ENCODE measurements at regions not wholly inside any gene's neighbourhood (a gene's known extent, or its start where the extent isn't known, plus 50 kb on each side); places are given as distances from the start of the nearest gene placed in this dataset.
"Not testable (repeated sequence)": the region's sequence is repeated elsewhere in the genome, so short reads cannot be mapped to it uniquely, and the experiment has no call there.

DNA sequence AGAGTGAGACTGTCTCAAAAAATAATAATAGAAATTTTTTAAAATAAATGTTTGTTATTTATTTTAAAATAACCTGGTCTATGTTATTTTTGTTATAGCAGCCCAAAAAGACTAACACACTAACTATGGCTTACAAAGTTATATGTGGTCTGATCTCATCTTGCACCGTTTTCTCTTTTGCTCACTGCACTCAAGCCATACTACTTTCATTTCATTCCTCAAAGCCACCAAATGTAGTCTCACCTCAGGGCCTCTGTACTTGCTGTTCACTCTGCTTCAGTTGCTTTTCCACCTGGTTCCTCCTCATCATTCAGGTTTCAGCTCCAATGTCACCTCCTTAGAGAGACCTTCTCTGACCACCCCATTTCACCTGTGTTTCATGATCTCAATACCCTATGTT, 55.2 kb upstream of the MDM1 start:
- no peak for DNase-seq

DNA sequence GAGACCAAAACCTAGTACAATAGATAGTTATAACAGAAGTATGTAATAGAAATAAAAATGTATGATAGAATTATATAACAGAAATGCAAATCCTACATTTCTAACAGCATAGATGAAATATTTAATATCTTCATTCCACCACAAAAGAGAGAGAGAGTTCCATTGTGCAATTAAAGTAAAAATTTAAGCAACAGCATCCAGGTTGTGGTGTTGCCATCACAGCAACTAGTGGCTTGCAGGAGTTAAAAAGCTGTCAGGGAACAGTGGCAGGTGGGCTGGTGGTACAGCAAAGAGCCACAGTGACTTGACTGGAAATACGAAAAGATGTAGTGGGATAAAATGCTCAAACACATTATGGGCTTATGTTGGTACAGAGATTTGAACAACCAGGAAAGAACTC, 57.1 kb upstream of the MDM1 start:
- no peak for DNase-seq

DNA sequence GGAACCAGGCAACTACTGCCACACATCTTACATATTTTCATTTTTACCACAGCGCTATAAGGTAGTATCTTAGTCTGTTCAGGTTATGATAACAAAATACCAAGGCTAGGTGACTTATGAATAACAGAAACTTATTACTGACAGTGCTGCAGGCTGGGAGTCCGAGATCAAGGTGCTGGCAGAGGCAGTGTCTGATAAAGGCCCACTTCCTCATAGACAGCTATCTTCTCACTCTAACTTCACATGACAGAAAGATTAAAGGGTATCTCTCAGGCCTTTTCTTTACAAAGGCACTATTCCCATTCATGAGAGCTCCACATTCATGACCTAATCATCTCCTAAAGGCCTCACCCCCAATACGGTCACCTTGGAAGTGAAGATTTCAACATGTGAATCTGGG, 59.8 kb upstream of the MDM1 start:
- no peak for DNase-seq

DNA sequence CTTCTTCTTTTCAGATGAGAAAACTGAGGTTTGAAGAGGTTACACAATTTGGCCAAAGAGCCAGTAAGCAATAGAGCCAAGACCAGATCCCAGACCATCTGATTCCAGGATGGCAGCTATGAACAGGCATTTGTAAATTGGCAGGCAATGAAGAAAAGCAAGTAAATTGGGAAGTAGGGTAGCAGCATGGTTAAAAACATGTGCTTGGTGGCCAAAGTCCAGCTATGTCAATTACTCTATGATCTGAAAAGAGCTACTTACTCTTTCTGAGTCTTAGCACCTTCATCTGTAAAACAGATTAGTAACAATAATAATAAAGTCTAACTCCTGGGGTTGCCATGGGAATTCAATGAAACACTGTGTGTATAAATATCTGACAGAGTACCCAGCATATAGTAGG, 60.2 kb upstream of the MDM1 start:
- DNase-seq = no peak

DNA sequence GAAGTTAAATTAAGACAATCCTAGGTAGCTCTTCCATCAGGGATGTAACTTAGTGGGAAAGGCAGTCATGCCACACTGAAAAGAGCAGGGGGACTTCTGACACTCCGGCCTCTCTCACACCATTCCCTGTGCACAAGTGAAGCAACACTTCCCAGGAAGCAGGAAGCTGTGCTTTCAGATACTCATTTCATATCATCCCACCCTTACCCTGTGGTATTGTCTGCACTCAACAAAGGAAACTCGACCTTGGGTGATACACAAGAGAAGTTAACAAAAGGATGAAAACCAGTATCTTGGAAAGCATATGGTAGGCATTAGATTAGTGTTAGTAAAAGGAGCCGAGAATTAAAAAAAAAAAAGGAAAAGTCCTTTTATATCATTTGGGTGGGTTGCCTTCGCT, 61.3 kb upstream of the MDM1 start:
- DNase-seq = no peak

DNA sequence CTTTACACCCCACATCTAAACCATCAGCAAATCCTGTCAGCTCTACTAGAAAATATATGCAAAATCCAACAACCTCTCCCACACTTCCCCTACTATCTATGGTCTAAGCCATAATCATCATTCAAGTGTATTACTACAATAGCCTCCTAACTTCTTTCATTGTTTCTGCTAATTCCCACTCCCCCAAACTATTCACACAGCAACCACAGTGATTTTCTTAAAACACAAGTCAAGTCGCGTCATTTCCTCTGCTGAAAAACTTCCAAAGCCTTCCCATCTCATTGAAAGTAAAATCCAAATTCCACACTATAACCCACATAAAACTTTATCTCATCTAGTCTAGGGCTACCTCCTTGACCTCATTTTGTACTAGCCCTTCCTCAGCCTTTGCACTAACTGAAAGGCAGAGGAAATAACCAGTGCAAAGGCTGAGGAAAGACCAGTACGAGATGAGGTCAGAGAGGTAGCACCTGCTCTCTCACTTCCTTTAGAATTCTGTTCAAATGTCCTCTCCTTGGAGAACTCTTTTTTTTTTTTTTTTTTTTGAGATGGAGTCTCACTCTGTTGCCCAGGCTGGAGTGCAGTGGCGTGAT, 65.5 kb upstream of the MDM1 start:
- DNase-seq = no peak

DNA sequence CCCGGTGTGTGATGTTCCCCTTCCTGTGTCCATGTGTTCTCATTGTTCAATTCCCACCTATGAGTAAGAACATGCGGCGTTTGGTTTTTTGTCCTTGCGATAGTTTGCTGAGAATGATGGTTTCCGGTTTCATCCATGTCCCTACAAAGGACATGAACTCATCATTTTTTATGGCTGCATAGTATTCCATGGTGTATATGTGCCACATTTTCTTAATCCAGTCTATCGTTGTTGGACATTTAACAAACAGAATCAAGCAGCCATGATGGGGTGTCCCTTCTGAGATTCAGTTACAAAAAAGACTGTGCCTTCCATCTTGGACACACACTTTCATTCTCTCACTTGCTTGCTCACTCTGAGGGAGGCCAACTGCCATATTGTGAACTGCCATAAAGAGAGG, 66.5 kb upstream of the MDM1 start:
- DNase-seq = not testable (repeated sequence)

DNA sequence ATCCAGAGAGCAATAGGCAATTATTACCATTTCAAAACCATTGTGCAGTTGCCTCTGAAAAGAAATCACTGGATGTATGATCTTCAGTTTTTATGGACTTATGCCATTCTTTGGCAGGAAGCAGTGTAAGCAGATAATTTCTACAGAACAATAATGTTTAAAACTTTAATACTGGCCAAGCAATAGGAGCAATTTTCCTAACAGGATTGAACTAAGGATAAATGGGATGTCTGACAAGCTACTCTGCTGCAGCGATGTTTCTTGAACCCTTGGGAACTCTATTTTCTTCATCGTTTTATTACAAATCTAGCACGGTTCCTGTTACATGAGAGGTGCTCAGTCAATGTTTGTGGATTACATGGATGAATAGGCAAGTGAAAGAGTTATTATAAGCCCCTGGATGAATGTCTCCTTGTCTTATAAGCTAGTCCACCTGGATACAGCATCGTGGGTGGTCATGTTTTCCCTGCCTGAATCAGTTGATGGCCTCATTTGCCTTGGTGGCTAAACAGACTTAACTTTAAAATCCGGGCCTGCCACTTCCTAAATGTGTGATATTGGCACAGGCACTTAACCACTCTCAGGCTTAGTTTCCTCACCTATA, 68.2 kb upstream of the MDM1 start:
- DNase-seq = no peak

DNA sequence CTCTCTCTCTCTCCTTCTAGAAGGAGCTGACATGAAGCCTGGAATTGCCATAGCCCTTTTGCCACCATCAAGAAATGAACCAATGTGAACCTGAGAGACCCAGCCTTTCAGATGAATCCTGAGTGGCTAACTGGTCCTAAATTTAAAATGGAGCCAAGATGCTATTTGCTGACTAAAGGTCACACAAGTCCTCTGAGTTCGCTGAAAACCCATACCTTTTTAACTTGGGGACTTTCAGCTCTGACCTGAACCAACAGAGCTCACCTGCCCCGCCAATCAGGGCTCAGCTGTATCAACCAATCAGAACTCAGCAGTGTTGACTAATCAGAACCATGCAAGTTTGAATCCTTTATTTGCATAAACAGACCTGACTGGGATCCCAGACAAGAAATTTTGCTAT, 70.3 kb upstream of the MDM1 start:
- DNase-seq = no peak

DNA sequence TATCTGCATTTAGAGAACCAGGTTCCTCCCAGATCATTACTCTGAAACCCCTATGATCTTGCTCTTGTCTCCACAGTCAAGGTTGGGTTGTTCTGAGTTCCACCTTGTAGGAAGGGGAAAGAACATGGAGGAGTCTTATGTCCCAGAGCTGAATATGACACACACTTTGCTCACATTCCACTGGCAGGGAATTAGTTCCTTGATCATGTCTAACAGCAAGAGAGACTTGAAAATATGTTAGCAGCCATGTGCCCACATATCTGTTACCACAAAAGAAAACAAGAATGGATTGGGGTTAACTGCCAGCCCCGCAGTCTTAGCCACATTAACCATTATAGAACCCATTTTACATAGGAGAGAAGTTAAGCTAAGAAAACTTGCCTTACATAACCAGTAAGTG, 71.1 kb upstream of the MDM1 start:
- no peak for DNase-seq

DNA sequence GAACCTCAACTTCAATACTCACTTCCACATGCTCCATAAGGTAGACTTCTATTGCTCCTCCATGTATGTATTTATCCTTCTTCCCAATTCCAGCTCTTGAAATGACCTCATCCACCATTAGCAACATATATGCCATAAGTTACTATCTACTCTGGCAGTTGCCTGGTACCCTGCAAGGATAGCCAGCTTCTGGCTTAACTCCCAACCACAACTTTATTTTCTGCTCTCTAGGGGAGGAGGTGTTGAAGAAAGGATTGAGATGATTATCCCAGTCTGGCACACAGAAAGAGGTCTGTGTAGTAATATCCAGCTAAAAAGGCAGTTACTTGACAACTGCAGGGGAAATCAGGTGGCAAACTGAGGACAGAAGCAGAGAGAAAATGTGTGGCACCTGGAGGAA, 71.5 kb upstream of the MDM1 start:
- DNase-seq = no peak

DNA sequence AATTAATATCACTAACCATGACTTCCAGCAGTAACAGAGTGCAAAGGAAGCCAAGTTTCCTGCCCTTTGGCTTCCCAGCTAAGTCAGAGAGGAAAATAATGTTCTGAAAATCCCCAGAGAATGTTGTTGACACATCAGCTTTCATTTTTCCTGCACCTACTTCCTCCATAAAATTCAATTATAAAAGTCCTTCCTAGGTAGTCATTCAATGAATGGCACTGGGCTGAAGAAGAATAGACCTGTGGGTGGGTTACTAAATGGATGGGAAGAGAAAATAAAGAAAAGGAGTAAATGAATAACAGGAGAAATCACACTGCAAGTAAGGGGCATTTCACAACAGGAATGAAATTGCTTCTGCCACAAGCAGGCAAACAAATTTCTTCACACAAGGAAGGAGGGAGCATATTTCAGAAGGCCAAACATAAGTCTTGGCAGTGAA, 73.2 kb upstream of the MDM1 start:
- peak; percentile 23 to 26 for DNase-seq

DNA sequence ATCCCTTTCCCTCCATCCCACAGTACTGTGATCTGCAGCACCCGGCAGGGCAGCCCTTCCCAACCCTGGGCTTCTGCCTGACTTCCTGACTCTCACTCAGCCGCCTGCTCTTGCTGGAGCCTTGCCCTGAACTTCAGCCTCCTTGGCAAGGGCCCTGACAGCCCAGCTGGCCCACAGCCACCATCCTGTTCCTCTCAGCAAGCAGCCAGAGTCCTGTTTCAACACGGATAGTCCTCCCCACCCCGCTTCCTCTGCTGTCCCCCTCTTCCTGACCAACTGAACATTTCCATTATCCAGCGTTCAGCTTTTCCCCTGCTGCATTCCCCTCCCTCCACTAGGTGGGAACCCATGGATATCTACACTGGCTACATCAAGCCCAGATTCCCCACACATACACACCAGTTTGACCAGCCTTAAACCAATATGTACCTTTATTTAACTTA, 74.0 kb upstream of the MDM1 start:
- DNase-seq = peak; percentile 86 to 87

DNA sequence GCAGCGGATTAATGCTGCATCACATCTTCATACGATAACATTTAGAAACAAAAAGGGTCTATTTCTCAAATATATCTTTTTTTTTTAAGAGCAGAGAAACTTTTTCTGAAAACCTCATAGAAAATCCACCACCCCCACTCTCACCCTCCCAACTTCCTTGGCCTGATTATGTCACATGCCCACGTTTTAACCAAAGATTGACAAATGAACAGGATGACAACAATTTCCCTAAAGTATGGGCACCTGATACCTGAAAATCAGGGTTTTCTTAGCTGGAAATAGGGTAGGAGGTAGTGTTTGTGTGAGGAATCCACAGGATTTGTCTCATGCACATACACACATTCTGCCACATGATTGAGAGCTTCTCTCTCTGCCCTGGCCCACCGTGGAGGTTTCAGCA, 74.7 kb upstream of the MDM1 start:
- DNase-seq = peak in 1 of 2 donors; percentile 20

DNA sequence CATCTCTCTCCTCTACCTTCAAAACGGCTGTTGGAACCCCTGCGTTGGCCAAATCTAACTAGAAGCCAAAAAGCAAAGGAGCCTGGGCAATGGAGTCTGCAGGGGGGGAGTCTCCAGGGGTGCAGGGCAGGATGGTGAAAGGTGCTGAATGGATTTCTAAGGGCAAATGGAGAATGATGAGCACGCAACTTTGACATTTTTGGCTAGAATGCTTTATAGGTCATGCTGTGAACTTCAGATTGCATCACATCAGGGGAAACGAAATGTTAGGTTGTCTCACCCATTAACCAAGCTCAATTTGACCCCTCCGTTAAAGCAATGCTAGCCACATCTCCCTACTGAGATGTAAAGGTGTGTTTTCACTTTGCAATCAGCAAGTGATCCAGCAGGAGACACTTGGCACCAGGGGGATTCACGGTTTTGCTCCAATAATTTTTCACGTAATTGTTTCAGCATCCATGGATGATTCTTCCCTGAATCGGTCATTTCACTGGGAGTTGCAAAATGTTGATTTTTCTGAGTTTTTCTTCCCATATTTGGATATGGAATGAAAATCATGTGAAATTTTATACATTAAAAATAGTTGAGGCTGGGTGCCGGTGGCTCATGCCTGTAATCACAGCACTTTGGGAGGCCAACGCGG, 78.0 kb upstream of the MDM1 start:
- no peak for DNase-seq

DNA sequence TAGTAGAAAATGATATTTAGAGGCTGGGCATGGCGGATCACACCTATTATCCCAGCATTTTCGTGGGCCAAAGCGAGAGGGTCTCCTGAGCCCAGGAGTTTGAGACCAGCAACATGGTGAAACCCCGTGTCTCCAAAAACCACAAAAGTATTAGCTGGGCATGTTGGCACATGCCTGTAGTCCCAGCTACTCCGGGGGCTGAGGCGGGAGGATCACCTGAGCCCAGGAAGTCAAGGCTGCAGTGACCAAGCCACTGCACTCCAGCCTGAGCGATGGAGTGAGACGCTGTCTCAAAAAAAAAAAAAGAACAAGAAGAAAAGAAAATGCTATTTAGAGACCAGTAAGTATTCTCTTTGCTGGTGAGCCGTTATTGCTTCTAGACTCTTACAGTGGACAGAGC, 79.2 kb upstream of the MDM1 start:
- DNase-seq = no peak

DNA sequence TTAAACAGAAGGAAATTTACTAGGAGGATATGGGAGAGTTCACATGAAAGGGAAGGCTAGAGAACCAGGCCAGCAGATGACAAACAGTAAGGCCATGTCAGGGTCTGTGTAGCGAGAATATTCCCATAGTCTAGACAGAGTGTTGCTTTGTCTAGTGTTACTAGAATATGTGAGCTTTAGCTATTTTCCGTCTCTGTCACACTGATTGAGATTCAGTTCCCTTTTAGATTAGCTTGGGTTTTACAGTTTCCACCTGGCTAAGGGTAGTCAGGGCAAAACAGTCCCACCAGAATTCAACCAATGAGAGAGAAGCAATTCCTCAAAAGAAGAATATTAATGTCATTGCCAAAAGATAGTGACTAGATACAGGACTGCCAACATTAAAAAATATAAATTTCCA, 82.8 kb upstream of the MDM1 start:
- no peak for DNase-seq

DNA sequence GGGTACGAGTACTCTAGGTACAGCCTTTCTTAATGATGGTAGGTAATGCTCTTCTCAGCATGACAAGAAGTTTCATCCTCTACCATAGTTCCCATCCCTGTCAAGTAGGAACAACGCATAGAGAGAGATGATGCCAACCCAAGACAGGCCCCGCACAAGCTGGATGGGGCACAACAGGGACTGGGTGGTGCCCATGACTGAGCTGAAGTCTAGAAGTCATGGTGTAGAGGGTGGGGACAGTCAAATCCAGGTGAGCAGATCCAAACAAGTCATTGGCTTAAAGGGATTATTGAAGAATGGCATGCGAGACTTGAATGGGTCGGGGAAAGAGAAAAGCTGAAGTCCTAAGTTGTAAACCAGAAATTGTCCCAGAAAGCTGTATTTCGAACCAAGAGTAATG, 84.2 kb upstream of the MDM1 start:
- DNase-seq = no peak

DNA sequence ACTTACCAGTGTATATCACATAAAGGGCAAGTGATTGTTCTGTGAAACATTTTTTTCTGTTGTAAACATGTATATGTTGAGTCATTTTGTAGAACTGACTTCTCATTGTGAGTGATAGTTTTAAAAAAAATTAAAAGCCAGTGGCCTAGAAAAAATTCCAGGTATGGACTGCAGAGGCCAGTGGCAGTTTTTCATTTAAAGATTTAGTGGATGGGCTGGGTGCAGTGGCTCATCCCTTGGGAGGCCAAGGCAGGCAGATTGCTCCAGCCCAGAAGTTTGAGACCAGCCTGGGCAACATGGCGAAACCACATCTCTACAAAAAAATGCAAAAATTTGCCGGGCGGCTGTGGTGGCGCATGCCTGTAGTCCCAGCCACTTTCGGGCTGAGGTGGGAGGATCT, 84.7 kb upstream of the MDM1 start:
- DNase-seq = no peak

DNA sequence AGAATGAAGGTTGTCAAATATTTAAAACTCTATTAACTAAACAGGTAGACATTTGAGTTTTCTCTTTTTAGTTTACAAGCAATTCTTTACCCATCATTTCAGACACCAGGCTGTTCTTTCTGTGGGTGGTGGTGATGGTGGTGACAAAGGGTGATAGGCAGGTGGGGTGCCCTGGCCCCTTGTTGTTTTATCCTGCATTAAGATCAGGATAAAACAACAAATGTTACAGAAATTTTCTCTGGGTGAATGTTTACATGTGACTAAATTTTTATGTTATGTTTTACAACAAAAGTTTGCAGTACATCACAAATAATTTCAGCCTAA, 85.9 kb upstream of the MDM1 start:
- DNase-seq = no peak

DNA sequence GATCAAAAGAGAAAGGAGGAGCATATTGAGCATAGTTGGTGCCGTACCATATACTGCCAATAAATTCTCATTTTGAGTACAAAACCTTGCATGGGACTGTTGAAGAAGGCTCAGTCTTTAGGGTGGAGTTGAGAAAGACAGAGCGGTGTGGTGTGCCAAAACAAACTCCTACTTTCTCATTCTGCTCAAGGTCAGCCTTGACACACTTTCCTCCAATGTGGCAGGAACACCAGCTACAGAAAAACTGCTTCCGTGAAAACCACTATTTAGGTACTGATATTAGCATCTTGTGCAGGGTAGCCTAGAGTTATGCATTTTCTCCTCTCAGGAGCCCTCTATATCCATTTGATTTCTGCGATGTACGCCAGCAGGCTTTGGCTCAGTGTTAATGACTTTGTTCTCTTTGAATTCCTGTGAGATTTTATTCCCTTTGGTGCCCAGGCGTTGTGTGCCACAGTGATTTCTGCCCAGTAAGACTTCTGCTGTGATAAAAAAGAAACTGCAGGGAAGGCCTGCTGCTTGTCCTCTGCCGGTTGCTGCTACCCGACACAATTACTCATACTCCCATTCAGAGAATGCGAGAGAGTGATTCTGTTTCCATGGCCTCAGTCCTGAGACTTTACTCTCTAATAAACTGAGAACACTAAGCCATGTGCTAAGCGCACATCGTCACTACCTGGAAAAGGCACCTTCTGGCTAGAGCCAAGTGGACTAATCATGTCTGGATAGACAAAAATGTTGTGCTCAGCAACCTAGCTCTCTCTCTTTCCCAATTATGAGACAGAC, 88.3 kb upstream of the MDM1 start:
- DNase-seq = no peak

DNA sequence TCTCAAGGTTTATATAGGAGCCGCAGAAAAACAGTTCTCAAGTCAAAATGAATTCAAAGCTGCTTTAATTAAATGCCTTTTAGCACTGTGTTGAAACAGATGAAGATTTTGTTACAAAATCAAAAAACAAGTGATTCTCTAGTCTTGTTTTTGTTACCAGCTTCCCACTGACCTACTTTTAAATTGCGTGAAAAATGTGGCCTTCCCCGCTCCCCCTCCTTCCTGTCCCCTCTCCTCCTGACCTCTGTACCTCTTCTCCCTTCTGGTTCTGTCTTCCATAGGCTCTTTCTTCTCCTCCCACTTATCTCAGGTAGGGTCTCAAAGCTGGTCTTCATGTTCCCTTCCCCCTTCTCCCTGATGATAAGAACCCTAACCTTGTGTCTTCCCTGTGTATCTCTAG, 90.0 kb upstream of the MDM1 start:
- DNase-seq = no peak

DNA sequence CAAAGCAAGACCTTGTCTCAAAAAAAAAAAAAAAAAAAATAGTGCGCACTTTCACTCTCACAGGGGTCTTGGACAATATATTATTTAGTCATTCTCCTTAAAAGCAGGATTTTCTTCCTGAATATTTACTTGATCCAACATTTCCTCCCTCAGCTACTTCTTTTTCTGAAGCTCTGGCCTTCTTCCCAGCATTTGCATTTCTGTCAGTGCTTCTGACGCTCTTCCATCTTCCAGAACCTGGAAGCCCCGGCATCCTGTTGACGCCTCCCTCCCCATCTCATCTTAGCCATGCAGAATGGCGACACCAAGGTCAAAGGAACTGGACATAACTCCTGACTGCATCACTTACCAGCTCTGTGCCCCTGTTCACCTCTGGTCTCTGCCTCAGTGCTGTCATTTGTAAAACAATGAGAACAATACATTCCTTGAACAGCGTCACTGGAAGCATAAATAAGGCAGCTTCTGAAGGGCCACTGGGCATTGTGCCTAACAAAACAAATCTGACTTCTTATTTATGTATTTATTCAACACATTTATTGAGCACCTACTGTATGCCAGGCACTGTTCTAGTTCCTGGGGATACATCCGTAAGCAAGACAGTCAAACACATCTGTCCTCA, 90.9 kb upstream of the MDM1 start:
- DNase-seq = no peak

DNA sequence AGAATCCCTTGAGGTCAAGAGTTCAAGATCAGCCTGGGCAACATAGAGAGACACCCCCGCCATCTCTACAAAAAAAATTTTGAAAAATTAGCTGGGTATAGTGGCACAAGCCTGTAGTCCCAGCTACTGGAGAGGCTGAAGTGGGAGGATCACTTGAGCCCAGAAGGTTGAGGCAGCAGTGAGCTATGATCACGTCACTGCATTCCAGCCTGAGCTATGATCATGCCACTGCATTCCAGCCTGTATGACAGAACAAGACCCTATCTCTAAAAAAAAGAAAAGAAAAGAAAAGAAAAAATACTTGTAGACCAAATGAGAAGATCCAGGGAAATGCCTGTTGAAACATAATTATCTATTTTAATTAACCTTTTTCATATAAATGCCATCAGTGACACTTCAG, 93.8 kb upstream of the MDM1 start:
- DNase-seq = no peak
